Activated naive CD8-positive, alpha-beta T cell treated with anti-CD3 and anti-CD28 coated beads, Interleukin-2, amount 50 U/mL, for 24 hours (primary cell): ENCODE measurements at regions not wholly inside any gene's neighbourhood (a gene's known extent, or its start where the extent isn't known, plus 50 kb on each side); places are given as distances from the start of the nearest gene placed in this dataset.

Experiments
- ATAC-seq: fragments of 150-1000 bp; cut with Tn5 transposase; one replicate; pipeline ENCODE4 v1.10.0; 2021
- DNase-seq: peaks from one replicate; pipeline ENCODE4 v3.0.0; 2021
- H3K27ac Mint-ChIP-seq: one replicate; pipeline ENCODE4 v1.8.0; 2021; ENCODE audit warnings: mild to moderate bottlenecking, mixed read lengths
- H3K27me3 Mint-ChIP-seq: one replicate; pipeline ENCODE4 v1.8.0; 2021; ENCODE audit warnings: mixed read lengths
- H3K36me3 Mint-ChIP-seq: one replicate; pipeline ENCODE4 v1.8.0; 2021; ENCODE audit warnings: low read depth, mixed read lengths
- H3K4me1 Mint-ChIP-seq: one replicate; pipeline ENCODE4 v1.8.0; 2021; ENCODE audit warnings: mixed read lengths
- H3K4me3 Mint-ChIP-seq: one replicate; pipeline ENCODE4 v1.8.0; 2021; ENCODE audit warnings: mild to moderate bottlenecking, moderate library complexity, mixed read lengths
- H3K9me3 Mint-ChIP-seq: one replicate; pipeline ENCODE4 v1.8.0; 2021; ENCODE audit warnings: mixed read lengths

- peaks cover 9% of the 10 kb centered on the region for H3K9me3 Mint-ChIP-seq
- no peak for DNase-seq
- no peaks in the 10 kb centered on the region for H3K36me3 Mint-ChIP-seq
- H3K27ac Mint-ChIP-seq = no peak overlapping the region
- H3K4me1 Mint-ChIP-seq = no peaks in the 10 kb centered on the region
- ATAC-seq = no peak
- H3K4me3 Mint-ChIP-seq = no peak overlapping the region
- H3K27me3 Mint-ChIP-seq = no peaks in the 10 kb centered on the region
Measured at GRCh38 chr4:126223784-126224407, 909.1 kb downstream of the FAT4 start.

GRCh38 chr4:126227428-126227827 is 912.7 kb downstream of the FAT4 start:
- no peak for ATAC-seq
- Mint-ChIP-seq H3K27ac (no peak overlapping the region), H3K4me1 (no peaks in the 10 kb centered on the region), H3K36me3 (no peaks in the 10 kb centered on the region), H3K27me3 (no peaks in the 10 kb centered on the region), H3K4me3 (no peak overlapping the region), H3K9me3 (peaks cover 16% of the 10 kb centered on the region)
- no peak for DNase-seq

GRCh38 chr4:126230269-126230668 is 915.5 kb downstream of the FAT4 start:
- Mint-ChIP-seq H3K4me1 (no peaks in the 10 kb centered on the region), H3K36me3 (no peaks in the 10 kb centered on the region), H3K9me3 (peaks cover 23% of the 10 kb centered on the region), H3K27ac (no peak overlapping the region), H3K4me3 (no peak overlapping the region), H3K27me3 (no peaks in the 10 kb centered on the region)
- ATAC-seq (no peak), DNase-seq (no peak)

- no peak overlapping the region for H3K27ac Mint-ChIP-seq
- no peaks in the 10 kb centered on the region for H3K27me3 Mint-ChIP-seq
- no peaks in the 10 kb centered on the region for H3K4me1 Mint-ChIP-seq
- H3K4me3 Mint-ChIP-seq = no peak overlapping the region
- peaks cover 27% of the 10 kb centered on the region for H3K9me3 Mint-ChIP-seq
- no peak for ATAC-seq
- H3K36me3 Mint-ChIP-seq = peaks cover 2% of the 10 kb centered on the region
- no peak for DNase-seq
Measured at GRCh38 chr4:126233483-126233882, 918.7 kb downstream of the FAT4 start.

GRCh38 chr4:126238013-126238412 is 923.3 kb downstream of the FAT4 start:
- Mint-ChIP-seq H3K4me1 (no peaks in the 10 kb centered on the region), H3K36me3 (peaks cover 2% of the 10 kb centered on the region), H3K9me3 (peaks cover 27% of the 10 kb centered on the region), H3K4me3 (no peak overlapping the region), H3K27me3 (no peaks in the 10 kb centered on the region), H3K27ac (no peak overlapping the region)
- ATAC-seq (no peak), DNase-seq (no peak)

- Mint-ChIP-seq H3K4me3 (no peak overlapping the region), H3K36me3 (no peaks in the 10 kb centered on the region), H3K4me1 (no peaks in the 10 kb centered on the region), H3K9me3 (peaks cover 23% of the 10 kb centered on the region), H3K27me3 (no peaks in the 10 kb centered on the region), H3K27ac (no peak overlapping the region)
- DNase-seq = no peak
- no peak for ATAC-seq
Measured at GRCh38 chr4:126241634-126242033, 926.9 kb downstream of the FAT4 start.

- H3K27me3 Mint-ChIP-seq = no peaks in the 10 kb centered on the region
- H3K9me3 Mint-ChIP-seq = peaks cover 23% of the 10 kb centered on the region
- no peak overlapping the region for H3K4me3 Mint-ChIP-seq
- ATAC-seq = no peak
- H3K4me1 Mint-ChIP-seq = no peaks in the 10 kb centered on the region
- no peak overlapping the region for H3K27ac Mint-ChIP-seq
- no peaks in the 10 kb centered on the region for H3K36me3 Mint-ChIP-seq
- DNase-seq = no peak
Measured at GRCh38 chr4:126242679-126243390, 928.1 kb downstream of the FAT4 start.

GRCh38 chr4:126247409-126247808 is 932.7 kb downstream of the FAT4 start:
- DNase-seq (no peak), ATAC-seq (no peak)
- Mint-ChIP-seq H3K4me1 (no peaks in the 10 kb centered on the region), H3K9me3 (peaks cover 16% of the 10 kb centered on the region), H3K27ac (no peak overlapping the region), H3K27me3 (no peaks in the 10 kb centered on the region), H3K4me3 (no peak overlapping the region), H3K36me3 (no peaks in the 10 kb centered on the region)

GRCh38 chr4:126250006-126250405 is 935.3 kb downstream of the FAT4 start:
- H3K4me1 Mint-ChIP-seq = no peaks in the 10 kb centered on the region
- H3K27ac Mint-ChIP-seq = no peak overlapping the region
- peaks cover 8% of the 10 kb centered on the region for H3K9me3 Mint-ChIP-seq
- no peak overlapping the region for H3K4me3 Mint-ChIP-seq
- H3K36me3 Mint-ChIP-seq = no peaks in the 10 kb centered on the region
- ATAC-seq (no peak), DNase-seq (no peak)
- no peaks in the 10 kb centered on the region for H3K27me3 Mint-ChIP-seq

- H3K4me3 Mint-ChIP-seq = no peak overlapping the region
- DNase-seq = no peak
- ATAC-seq = no peak
- H3K27ac Mint-ChIP-seq = no peak overlapping the region
- no peaks in the 10 kb centered on the region for H3K4me1 Mint-ChIP-seq
- no peaks in the 10 kb centered on the region for H3K27me3 Mint-ChIP-seq
- no peaks in the 10 kb centered on the region for H3K36me3 Mint-ChIP-seq
- peaks cover 7% of the 10 kb centered on the region for H3K9me3 Mint-ChIP-seq
Measured at GRCh38 chr4:126251169-126251568, 936.4 kb downstream of the FAT4 start.

- Mint-ChIP-seq H3K4me3 (no peak overlapping the region), H3K4me1 (no peaks in the 10 kb centered on the region), H3K27me3 (no peaks in the 10 kb centered on the region), H3K36me3 (no peaks in the 10 kb centered on the region), H3K27ac (no peak overlapping the region), H3K9me3 (peaks cover 5% of the 10 kb centered on the region)
- ATAC-seq (no peak), DNase-seq (no peak)
Measured at GRCh38 chr4:126262665-126263064, 947.9 kb downstream of the FAT4 start.

GRCh38 chr4:126264839-126265238 is 950.1 kb downstream of the FAT4 start:
- no peak overlapping the region for H3K27ac Mint-ChIP-seq
- DNase-seq (no peak), ATAC-seq (no peak)
- H3K9me3 Mint-ChIP-seq = no peaks in the 10 kb centered on the region
- H3K36me3 Mint-ChIP-seq = no peaks in the 10 kb centered on the region
- H3K4me3 Mint-ChIP-seq = no peak overlapping the region
- H3K4me1 Mint-ChIP-seq = no peaks in the 10 kb centered on the region
- H3K27me3 Mint-ChIP-seq = no peaks in the 10 kb centered on the region

- no peaks in the 10 kb centered on the region for H3K36me3 Mint-ChIP-seq
- no peaks in the 10 kb centered on the region for H3K27me3 Mint-ChIP-seq
- no peak overlapping the region for H3K27ac Mint-ChIP-seq
- H3K9me3 Mint-ChIP-seq = peaks cover 4% of the 10 kb centered on the region
- DNase-seq (no peak), ATAC-seq (no peak)
- H3K4me1 Mint-ChIP-seq = no peaks in the 10 kb centered on the region
- H3K4me3 Mint-ChIP-seq = no peak overlapping the region
Measured at GRCh38 chr4:126265888-126266287, 951.1 kb downstream of the FAT4 start.

- Mint-ChIP-seq H3K4me3 (no peak overlapping the region), H3K27me3 (no peaks in the 10 kb centered on the region), H3K36me3 (no peaks in the 10 kb centered on the region), H3K4me1 (no peaks in the 10 kb centered on the region), H3K9me3 (peaks cover 11% of the 10 kb centered on the region), H3K27ac (no peak overlapping the region)
- ATAC-seq (no peak), DNase-seq (no peak)
Measured at GRCh38 chr4:126267689-126268088, 952.9 kb downstream of the FAT4 start.

- Mint-ChIP-seq H3K36me3 (no peaks in the 10 kb centered on the region), H3K4me3 (no peak overlapping the region), H3K9me3 (peaks cover 11% of the 10 kb centered on the region), H3K4me1 (no peaks in the 10 kb centered on the region), H3K27me3 (no peaks in the 10 kb centered on the region), H3K27ac (no peak overlapping the region)
- DNase-seq (no peak), ATAC-seq (no peak)
Measured at GRCh38 chr4:126268106-126268505, 953.4 kb downstream of the FAT4 start.
